Panc1 (cell line): ENCODE measurements at regions not wholly inside any gene's neighbourhood (a gene's known extent, or its start where the extent isn't known, plus 50 kb on each side); places are given as distances from the start of the nearest gene placed in this dataset.

ENCODE experiments used
- ATAC-seq: fragments of 200-7000 bp; cut with Tn5 transposase; 2 replicates; pipeline ENCODE4 v1.9.1; 2020; ENCODE audit warnings: mild to moderate bottlenecking, moderate library complexity
- BruUV-seq: library from RNA; stranded (reverse); fragments of 400-500 nt; replicated peaks from 2 replicates; lab custom pipeline; 2021; lab: Mats Ljungman, UMichigan
- CTCF ChIA-PET: fragments of 300-600 bp; sonication (Branson Sonifier 250); formaldehyde crosslinking; loops from one replicate; lab custom pipeline; 2022; ENCODE audit warnings: antibody characterized with exemption; lab: Charles Lee
- POLR2A ChIA-PET: fragments of 300-600 bp; sonication (Branson Sonifier 250); formaldehyde crosslinking; loops from one replicate; lab custom pipeline; 2022; ENCODE audit warnings: antibody characterized with exemption; lab: Charles Lee
- DNase-seq: peaks from one replicate; pipeline ENCODE4 v3.0.0-alpha.2; 2010; ENCODE audit warnings: low read depth, low spot score
- H3K27ac ChIP-seq: 2 replicates; pipeline ENCODE4 v1.5.1; 2011; ENCODE audit warnings: mild to moderate bottlenecking, low read length, inconsistent platforms
- H3K27me3 ChIP-seq: fragments of 200-500 bp; sonication (Bioruptor generic); 2 replicates; pipeline ENCODE4 v1.6.0; 2014; ENCODE audit warnings: low read length, inconsistent platforms; ENCODE audit not compliant: control insufficient read depth, insufficient read depth
- H3K36me3 ChIP-seq: fragments of 200-500 bp; sonication (Bioruptor generic); 2 replicates; pipeline ENCODE4 v1.5.1; 2014; ENCODE audit warnings: inconsistent platforms, mild to moderate bottlenecking, low read length, moderate library complexity; ENCODE audit not compliant: control insufficient read depth, insufficient read depth
- H3K4me1 ChIP-seq: 2 replicates; pipeline ENCODE4 v1.5.1; 2011; ENCODE audit warnings: inconsistent platforms, mild to moderate bottlenecking, low read length, moderate library complexity; ENCODE audit not compliant: control insufficient read depth, insufficient read depth
- H3K4me3 ChIP-seq, 2 experiments: 2 replicates each; pipeline ENCODE4 v1.5.1; 2011 to 2012; ENCODE audit warnings: low read depth in 2 of 2, low read length in 2 of 2, mild to moderate bottlenecking in 2 of 2, inconsistent platforms in 1 of 2, moderate library complexity in 1 of 2
- H3K9me3 ChIP-seq: fragments of 200-500 bp; sonication (Bioruptor generic); 2 replicates; pipeline ENCODE4 v1.5.1; 2014; ENCODE audit warnings: low read depth, mild to moderate bottlenecking, inconsistent platforms, low read length, moderate library complexity; ENCODE audit not compliant: control insufficient read depth, insufficient read depth
- POLR2AphosphoS5 ChIP-seq: IDR thresholded peaks from 2 replicates; pipeline ENCODE4 v1.6.1; 2012; ENCODE audit warnings: mild to moderate bottlenecking, low read depth, low read length, moderate library complexity
- REST ChIP-seq, 2 experiments: IDR thresholded peaks; 2 replicates each; pipeline ENCODE4 v1.6.1; 2011 to 2012; ENCODE audit warnings: low read depth in 2 of 2, control low read depth in 1 of 2, low read length in 1 of 2, mild to moderate bottlenecking in 1 of 2, moderate library complexity in 1 of 2; ENCODE audit not compliant: insufficient read depth in 1 of 2
- SIN3A ChIP-seq: IDR thresholded peaks from 2 replicates; pipeline ENCODE4 v1.6.1; 2012; ENCODE audit warnings: low read depth, mild to moderate bottlenecking, low read length, moderate library complexity, borderline replicate concordance; ENCODE audit not compliant: insufficient read depth
- TCF7L2 ChIP-seq: IDR thresholded peaks from 2 replicates; pipeline ENCODE4 v1.6.1; 2011; ENCODE audit warnings: mild to moderate bottlenecking, low read depth, low read length, inconsistent platforms
- in situ Hi-C: cut with HindIII; loops from 2 replicates; pipeline ENCODE4 v1.10.0; 2016; ENCODE audit warnings: low sequenced_read_pairs, low pct_unique_long_range_greater_than_20kb
- intact Hi-C: fragments of 100-400 bp; cut with micrococcal nuclease; formaldehyde crosslinking; loops from one replicate; pipeline ENCODE4 v1.10.0; 2022; ENCODE audit not compliant: unreplicated experiment
- TF ChIP-seq, protein P1 (sequence below): fragments of 450-650 bp; IDR thresholded peaks from 2 replicates; pipeline ENCODE4 v1.5.1; 2017; ENCODE audit warnings: mild to moderate bottlenecking

GRCh38 chr13:105336706-105337576 is 1198.5 kb downstream of the EFNB2 start:
- H3K4me3 ChIP-seq, result no peak overlapping the region
- no peak overlapping the region for H3K27ac ChIP-seq
- DNase-seq, result no peak
- no TSS peak for BruUV-seq
- no peaks in the 10 kb centered on the region for H3K4me1 ChIP-seq
- in situ Hi-C loops (no loop called here), intact Hi-C loops (no loop called here)
- ATAC-seq, result no peak
- no peaks in the 10 kb centered on the region for H3K27me3 ChIP-seq
- no peaks in the 10 kb centered on the region for H3K9me3 ChIP-seq
- POLR2A ChIA-PET, result no interaction called here
- no peak for TF ChIP-seq REST (IDR thresholded peaks at IDR 0.05; ENCODE audit: insufficient read depth in 1 of 2, low read depth in 2 of 2, low read length in 1 of 2)
- TF ChIP-seq, protein P1, sequence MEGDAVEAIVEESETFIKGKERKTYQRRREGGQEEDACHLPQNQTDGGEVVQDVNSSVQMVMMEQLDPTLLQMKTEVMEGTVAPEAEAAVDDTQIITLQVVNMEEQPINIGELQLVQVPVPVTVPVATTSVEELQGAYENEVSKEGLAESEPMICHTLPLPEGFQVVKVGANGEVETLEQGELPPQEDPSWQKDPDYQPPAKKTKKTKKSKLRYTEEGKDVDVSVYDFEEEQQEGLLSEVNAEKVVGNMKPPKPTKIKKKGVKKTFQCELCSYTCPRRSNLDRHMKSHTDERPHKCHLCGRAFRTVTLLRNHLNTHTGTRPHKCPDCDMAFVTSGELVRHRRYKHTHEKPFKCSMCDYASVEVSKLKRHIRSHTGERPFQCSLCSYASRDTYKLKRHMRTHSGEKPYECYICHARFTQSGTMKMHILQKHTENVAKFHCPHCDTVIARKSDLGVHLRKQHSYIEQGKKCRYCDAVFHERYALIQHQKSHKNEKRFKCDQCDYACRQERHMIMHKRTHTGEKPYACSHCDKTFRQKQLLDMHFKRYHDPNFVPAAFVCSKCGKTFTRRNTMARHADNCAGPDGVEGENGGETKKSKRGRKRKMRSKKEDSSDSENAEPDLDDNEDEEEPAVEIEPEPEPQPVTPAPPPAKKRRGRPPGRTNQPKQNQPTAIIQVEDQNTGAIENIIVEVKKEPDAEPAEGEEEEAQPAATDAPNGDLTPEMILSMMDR, result no peak
- TF ChIP-seq POLR2AphosphoS5, result no peak
- CTCF ChIA-PET, result no interaction called here
- H3K36me3 ChIP-seq, result no peaks in the 10 kb centered on the region

GRCh38 chr13:105334211-105334610 is 1201.3 kb downstream of the EFNB2 start:
- CTCF ChIA-PET, result no interaction called here
- in situ Hi-C loops, result no loop called here

More at GRCh38 chr13:105334211-105334610, 1201.3 kb downstream of the EFNB2 start:
- Histone ChIP-seq H3K9me3 (no peaks in the 10 kb centered on the region), H3K27ac (no peak overlapping the region), H3K4me3 (no peak overlapping the region), H3K4me1 (no peaks in the 10 kb centered on the region), H3K27me3 (no peaks in the 10 kb centered on the region), H3K36me3 (no peaks in the 10 kb centered on the region)
- ATAC-seq (no peak), DNase-seq (no peak)
- POLR2A ChIA-PET, result no interaction called here
- TF ChIP-seq TCF7L2 (no peak), REST (IDR thresholded peaks at IDR 0.05; ENCODE audit: insufficient read depth in 1 of 2, low read depth in 2 of 2, low read length in 1 of 2) (no peak), SIN3A (no peak), POLR2AphosphoS5 (no peak)
- TF ChIP-seq, protein P1, result no peak
- no TSS peak for BruUV-seq
- intact Hi-C loops, result no loop called here
